NCI-H2081 (cell line): ENCODE measurements at regions not wholly inside any gene's neighbourhood (a gene's known extent, or its start where the extent isn't known, plus 50 kb on each side); places are given as distances from the start of the nearest gene placed in this dataset.
"Not testable (repeated sequence)": the region's sequence is repeated elsewhere in the genome, so short reads cannot be mapped to it uniquely, and the experiment has no call there.

ENCODE experiments used
- DNase-seq, 2 experiments: peaks; one replicate each; lab custom pipeline; 2025; lab: John Stamatoyannopoulos, UW

DNA sequence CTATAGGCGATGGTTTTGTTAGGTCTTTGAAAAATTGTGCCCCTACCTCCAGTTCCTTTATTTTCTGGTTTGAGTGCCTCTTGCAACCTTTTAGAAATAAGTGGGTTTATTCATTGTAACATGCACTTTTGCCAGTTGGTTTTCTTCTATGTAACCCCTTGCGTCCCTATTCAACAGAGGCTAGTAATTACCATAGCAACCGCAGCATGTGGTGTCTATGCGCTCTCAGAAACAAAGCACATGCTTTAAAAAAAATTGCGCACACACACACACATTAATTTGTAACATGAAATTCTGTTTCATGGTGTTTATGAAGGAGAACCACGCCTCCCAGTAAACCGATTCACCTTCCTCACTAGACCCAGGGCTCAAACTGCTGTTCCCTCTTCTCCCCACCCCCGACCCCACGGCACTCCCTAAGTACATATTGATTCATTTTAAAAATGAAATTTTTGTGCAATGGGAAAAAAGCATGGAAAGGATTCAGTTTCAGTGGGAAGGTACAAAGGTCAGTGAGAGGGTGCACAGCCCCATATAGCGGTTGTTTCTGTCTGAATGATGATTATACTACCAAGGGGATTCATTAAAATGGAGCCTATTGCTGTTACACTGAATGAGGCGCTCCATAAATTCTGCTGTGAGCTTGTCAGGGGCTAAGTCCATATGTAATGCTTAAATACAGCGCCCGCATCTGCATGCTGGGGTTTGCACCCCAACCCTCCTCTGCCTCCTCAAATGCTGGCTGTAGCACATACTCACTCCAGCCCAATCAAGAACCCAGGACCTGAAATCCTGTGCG lies 206.9 kb downstream of the ICOS start:
- no peak for DNase-seq

DNA sequence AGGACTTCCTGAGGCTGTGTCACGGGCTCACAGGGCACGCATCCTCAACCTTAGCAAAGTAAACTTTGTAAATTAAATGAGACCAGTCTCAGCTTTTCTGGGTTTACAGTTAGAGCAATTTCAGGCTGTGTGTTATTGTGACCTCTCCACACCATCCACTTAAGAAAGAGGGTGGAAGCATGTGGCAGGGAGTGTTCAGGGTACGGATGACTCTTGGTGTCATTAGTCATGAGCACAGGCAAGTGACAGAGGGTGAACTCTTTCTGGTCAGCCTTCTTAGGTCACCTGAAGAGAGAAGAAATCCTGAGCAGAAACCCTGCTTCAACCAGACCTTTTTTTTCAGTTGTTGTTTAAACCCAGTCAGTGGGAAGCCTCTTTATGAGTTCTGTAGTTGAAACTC lies 207.9 kb downstream of the ICOS start:
- DNase-seq: no peak

DNA sequence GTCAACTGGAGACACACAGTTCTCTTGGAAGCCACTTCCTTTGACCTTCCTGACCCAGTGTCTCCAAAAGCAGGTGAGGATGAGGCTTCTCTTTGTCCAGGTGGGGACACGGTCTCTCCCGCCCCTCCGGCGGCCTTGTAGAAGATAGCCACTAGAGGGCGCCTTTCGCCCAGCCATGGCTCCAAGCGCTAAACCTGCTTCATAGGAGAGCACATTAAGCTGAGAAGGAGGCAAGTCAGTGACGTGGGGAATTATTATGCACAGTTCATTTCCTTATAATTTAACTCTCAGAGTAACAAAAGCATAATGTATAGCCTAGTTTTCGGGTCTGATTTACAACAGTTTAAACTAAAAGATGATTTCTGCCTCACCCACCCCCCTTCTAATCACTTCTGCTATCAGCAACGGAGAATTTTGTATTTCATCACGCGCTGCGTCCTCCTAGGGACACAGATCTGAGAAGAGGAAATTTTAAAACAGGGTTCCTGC lies 208.7 kb downstream of the ICOS start:
- DNase-seq: peak; percentile 80 to 87

DNA sequence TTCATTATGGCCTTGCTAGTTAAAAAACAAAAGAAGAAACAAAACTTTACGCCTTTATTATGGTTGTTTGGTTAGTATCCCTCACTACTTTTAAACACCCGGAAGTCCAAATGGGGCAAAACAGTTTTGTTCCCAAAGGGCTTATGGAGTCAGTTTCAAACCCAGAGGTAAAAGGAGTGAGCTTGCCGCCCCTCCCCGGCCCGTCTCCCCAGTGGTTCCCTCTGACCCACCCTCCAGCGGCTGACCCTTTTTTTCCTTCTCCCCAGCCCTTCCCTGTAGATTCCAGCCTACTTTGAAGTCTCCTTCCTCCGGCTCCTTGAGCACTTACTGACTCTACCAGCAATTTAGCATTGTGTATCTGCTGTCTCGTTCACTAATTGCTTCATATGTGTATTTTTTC lies 209.2 kb downstream of the ICOS start:
- DNase-seq: no peak

DNA sequence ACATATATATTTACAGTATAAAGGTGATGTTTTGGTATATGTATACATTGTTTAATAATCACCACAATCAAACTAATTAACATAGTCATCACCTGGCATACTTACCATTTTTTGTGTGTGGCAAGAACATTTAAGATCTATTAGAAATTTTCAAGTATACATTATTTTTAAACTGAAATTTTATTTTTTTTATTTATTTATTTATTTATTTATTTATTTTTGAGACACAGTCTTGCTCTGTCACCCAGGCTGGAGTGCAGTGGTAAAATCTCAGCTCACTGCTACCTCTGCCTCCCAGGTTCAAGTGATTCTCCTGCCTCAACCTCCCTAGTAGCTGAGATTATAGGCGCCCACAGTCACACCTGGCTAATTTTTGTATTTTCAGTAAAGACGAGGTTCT lies 210.5 kb downstream of the ICOS start:
- DNase-seq: not testable (repeated sequence)

DNA sequence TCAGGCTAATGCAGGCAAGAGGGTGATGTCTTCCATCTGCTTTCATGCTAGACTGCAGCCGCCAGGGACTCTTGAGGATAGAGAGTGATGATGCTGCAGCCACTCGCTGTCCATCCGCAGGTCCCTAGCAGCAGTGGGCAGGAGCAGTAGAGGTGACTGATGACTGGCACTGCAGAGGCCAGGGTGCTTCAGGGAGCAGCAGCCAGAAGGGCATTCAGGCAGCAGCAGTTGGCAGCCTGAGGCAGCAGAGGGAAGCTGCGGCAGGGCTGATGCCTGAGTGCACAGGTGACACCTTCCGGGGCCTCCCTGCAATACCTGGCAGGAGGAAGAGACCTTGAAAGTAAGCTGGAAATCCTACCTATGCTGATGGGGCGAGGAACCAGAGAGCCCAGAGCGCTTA lies 214.2 kb downstream of the ICOS start:
- DNase-seq: no peak

DNA sequence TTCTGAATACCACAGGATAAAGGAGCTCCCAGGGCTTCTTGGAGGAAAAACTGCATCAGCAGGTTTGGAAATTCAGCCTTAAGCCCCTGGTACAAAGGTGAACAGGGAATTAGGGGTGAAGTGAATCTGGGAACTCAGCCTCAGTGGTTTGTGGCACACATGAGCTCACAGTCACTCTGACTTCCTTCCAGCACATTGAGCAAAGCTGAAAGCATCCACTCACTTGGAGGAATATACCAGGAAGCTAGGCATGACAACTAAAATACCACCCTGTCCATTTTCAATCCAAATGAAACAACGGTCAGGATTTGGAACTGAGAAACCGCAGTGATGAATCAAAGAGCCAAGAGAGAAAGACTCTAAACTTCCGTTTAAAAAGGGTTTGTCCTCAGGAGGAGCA lies 216.1 kb downstream of the ICOS start:
- no peak for DNase-seq

DNA sequence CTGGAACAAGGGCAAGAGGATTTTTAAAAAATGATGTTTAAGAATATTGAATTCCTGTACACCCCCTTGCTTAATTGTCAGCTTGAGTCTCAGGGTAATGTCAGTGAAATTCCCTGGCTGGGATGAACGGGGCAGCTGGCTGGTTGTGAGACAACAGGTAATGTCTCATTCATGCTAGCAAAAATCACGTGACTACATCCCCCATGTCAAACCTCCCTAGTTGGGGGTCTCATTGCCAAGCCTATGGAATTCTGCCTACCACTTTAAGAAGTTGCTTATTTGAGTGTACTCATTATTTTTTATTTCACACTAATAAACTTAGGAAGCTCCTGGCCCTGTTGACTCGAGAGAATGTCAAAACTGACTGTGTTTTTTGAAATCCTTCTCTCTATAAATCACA lies 218.3 kb downstream of the ICOS start:
- no peak for DNase-seq

DNA sequence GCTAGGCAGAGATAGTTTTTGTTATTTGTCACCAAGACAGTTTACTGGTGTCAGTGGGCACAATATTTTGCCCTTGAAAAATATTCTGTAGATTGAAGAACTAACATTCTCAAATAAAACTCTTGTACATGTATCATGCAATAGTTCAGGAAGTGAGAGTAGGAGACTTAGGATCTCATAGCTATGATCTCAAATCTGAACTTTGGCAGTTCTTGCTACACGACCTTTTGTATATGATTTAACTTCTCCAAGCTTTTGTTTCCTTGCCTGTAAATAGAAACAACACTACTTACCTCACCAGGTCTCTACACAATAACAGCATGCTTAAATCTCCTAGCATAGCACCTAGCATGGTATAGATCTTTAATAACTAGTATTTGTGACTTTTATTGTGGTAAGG lies 219.9 kb downstream of the ICOS start:
- no peak for DNase-seq

DNA sequence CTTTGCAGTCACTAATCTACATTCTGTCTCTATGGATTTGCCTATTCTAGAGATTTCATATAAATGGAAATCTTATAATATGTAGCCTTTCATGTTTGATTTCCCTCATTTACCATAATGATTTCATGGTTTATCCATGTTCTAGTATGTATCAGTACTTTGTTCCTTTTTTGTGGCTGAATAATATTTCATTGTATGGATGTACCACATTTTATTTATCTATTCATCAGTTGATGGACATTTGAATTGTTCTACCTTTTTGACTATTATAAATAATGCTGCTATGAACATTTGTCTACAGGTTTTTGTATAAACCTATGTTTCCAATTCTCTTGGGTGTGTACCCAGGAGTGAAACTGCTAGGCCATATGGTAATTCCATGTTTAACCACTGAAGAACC lies 221.1 kb downstream of the ICOS start:
- DNase-seq: no peak

DNA sequence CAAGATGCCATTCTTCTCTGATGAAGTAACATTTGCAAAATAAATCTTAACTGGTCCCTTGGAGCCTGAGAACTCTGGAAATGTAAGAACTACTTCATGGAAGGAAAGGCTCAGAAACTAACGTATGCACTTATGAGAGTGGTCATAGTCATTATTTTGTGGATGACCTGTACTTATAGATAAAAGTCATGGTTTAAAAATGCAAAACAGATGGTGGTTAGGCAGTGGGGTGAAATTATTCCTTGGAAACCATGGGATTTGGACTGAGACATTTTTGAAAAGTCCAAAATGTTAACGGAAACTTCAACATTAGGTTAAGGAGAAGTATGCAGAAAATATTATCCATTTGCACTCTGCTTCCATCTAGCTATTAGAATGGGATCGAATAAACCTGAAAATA lies 223.0 kb downstream of the ICOS start:
- DNase-seq: no peak

DNA sequence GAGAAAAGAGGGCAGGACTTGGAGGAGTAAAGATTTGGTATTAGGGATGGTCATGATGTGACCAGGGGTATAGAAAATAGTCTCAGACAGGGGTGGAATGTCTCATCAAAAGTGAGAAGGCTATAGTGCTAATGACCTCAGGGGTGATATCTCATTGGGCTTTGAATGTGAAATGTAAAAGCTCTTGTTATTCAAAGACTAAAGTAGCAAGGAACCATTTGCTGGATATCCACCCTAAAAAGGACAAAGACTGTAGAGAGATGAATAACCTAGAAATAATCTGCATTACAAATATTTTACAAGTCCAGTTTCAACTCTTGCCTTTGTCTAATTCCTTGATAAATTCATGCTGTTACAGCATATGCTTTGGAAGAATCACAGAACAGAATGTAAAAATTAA lies 224.4 kb downstream of the ICOS start:
- no peak for DNase-seq

DNA sequence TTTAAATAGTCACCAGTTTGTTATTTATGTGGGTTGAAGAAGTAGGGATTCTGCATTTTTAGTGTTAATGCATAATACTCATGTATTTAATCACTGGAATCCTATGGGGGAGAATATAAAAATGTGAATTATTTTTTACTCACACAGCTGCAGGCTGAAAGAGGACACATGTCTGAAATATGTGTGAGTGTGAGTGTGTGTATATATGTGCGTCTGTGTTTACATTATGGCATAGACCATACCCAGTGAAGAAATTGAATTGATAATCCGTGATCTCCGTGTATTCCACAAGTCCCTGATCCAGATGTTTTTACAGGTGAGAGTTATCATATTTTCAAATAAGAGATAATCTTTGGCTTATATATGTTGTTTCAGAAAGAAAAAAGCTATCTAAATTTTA lies 225.3 kb downstream of the ICOS start:
- DNase-seq: no peak

DNA sequence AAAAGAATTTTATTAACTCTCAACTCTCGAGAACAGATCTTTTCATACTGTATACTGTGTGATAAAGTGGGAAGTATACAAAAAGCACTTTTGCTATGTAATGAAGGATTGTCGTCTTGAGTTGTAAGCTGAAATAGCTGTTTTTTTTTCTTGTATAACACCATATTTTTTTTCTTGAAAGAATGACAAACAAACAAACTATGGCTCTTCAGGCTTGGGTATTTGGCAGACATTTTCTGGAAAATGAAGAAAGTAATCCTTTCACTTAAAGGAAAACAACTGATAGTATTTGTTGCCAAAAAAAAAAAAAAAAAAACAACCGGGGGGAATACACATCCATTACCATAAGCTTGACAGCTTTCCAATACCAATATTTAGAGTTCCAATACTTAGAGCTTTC lies 230.4 kb downstream of the ICOS start:
- DNase-seq: no peak

DNA sequence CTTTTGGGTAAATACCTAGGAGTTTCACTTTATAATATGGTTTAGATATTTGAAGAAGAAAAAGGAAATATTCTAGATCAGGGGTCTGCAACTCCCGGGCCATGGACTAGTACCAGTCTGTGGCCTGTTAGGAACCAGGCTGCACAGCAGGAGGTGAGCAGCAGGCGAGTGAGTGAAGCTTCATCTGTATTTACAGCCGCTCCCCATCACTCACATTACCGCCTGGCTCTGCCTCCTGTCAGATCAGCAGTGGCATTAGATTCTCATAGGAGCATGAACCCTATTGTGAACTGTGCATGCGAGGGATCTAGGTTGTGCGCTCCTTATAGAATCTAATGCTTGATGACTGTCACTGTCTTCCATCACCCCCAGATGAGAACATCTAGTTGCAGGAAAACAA lies 231.1 kb downstream of the ICOS start:
- not testable (repeated sequence) for DNase-seq

DNA sequence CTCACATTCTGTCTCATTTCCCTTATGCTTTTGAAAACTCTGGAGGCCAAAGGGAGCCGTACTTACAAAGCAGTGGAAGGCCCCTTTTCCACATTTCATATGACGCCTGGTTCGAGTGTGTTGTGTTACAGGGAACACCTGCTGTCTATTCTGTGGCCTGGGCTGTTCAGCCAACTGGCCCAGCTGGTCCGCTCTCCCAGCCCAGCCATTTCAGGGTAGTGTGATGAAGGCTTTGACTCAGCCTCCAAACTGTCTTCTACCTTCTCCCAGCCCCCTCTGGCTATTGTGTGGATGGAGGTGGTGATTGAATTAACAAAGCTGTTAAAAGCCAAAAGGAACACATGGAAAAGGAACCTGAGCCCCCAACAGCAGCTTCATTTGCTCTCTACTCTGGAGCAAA lies 233.8 kb downstream of the ICOS start:
- DNase-seq: no peak

DNA sequence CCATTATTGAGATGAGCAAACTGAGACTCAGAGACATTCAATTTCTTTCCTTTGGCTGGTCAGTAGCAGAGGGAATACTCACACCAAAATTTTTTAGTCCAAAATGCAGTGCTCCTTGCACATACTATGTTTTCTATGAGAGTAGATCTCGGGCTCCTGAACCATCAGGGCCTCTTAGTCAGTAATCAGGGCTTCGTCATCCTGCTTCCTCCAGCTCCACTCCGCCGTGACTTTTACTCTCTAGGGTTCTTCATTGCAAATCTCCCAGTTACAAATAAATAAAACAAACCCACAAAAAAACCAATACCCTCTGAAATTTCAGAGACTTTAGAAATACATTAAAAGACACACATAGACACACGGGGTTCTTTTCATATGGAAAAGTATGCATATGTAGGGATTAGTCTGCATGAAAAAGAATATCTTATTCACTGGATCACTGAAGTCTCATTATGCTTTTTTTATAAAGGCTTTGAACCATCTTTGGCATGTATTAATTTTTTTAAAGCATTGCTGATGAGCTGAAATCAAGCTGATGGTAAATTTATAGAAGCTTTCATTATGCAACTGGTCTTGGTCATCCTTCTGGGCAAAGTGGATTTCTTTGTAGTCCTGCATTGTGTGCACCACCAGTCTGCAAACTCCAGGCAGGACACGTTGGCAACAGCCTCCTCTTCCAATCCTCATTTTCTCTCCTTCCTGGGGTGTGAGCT lies 235.0 kb downstream of the ICOS start:
- no peak for DNase-seq

DNA sequence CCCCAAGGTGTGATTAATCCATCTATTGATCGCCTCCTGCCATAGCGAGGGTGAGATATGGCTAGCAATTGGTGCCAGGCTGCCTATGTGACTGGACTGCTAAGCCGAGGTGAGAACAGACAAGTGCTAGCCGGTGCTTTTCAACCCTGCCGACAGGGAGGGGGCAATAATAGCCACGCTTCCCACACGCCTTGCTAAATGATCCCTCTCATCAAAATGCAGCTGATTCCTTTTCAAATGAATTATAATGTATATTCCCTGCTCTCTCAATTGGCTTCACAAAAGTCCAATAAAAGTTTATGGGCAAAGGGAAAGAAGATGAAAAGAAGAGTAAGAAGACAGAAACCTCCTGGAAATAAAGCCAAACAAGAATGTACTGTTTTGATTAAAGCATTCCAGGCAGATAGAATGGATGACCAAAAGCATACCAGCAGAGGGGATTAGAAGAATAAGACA lies 235.6 kb downstream of the ICOS start:
- no peak for DNase-seq

DNA sequence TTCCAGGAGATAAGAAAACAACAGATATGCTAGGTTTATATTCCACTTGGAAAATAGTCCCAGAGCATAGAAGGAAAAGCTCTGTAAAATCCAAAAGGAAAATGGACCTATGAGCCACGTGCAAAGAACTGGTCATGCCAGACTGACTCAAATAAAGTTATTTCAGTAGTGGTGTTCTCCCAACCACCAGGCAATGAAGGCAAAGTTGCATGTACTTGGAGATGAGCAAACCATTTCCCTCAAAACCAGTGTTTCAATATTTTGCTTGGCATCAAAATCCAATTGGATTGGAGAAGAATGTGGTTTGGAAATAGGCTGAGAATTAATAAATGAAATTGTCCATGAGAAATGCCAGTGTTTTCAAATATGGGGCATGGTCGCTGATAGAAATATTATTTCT lies 237.5 kb downstream of the ICOS start:
- DNase-seq: no peak

DNA sequence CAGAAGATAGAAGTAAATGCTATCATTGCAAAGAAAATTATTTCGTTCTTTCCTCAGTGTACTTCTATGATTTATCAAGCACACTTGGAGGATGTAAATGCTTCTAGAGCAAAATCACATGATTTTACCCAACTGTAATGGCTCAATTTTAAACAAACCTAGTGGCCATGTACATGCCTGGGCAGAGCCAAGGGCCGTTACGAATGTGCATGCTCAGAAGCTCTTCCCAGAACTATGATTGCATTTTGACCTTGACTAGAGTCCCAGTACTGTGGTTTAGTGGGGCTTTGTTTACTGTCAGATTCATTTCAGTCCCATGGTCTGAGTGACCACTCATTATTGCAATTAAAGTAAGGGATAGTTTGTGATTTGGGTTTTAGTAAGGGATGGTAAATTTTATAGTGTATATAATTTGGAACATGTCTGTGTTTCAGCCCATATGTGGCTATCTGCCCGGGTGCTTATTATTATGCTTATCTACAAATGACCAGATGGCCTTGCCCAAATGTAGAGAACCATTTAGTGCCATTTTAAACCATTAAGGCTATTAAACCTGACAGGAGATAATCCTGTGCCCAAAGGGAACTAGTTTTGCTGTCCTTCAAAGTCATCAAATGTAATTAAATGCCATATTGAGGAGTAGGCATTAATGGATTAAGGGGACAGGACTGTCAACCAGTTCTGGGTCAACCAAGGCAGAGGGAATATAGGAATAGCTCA lies 239.1 kb downstream of the ICOS start:
- no peak for DNase-seq

DNA sequence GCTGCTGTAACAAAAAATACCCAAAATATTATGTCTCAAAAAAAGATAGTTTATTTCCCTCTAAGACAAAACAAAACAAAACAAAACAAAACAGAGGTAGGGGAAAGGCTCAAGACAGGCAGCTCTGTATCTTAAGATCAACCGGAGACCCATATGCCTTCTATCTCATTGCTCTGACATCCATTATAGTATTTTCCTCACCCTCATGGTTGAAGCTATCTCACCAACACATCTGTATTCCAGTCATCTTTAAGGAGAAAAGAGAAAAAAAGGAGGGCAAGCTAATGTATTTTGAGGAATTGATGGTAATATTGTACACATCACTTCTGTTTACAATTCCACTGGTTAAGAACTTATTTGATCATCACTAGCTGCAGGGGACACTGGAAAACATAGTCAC lies 239.7 kb downstream of the ICOS start:
- no peak for DNase-seq

DNA sequence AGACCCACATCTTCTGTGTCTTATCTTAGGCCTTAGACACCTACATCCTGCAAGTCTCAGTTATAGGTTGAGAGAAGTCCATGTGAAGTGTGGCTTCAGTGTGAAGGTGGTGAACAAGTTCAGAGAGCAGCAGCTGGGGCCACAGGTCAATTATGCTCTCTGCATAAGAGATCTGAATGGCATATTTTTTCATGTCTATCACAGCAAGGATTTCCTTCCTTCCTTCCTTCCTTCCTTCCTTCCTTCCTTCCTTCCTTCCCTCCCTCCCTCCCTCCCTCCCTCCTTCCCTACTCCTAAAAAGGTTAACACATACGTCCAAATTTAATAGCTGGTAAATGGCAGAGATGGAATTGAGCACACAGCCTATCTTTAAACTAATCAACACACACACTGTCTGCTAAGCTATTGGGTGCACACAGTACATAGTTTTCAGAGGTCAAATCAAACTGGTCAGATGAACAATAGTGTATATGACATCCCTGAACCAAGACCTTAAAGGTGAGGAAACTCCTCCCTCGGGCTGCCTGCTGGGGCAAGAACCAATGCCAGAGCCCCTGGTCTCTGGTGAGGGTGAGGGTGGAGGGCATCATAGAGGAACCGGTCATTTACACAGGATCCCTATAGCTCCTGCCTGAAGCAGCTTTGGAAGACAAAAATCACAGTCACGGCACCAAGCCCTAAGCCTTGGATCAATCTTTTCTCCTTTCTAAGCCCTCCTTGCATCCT lies 240.9 kb downstream of the ICOS start:
- no peak for DNase-seq
